COLO668 (cell line): ENCODE measurements at regions not wholly inside any gene's neighbourhood (a gene's known extent, or its start where the extent isn't known, plus 50 kb on each side); places are given as distances from the start of the nearest gene placed in this dataset.

Source experiments
- DNase-seq: peaks from one replicate; lab custom pipeline; 2025; ENCODE audit not compliant: unreplicated experiment; lab: John Stamatoyannopoulos, UW

DNA sequence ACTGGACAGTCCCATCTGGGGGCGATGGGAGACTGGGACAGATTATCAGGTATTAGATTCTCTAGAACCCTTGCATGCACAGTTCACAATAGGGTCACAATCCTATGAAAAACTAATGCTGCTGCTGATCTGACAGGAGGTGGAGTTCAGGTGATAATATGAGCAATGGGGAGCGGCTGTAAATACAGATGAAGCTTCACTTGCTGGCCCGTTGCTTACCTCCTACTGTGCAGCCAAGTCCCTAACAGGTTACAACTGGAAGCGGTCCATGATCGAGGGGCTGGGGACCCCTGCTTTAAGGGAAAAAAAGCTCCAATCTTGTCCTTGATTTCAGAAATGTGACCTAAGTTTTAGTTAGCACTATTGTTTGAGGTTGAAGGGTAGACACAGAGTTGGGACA lies 175.2 kb downstream of the ZNF330 start:
- DNase-seq = no peak

DNA sequence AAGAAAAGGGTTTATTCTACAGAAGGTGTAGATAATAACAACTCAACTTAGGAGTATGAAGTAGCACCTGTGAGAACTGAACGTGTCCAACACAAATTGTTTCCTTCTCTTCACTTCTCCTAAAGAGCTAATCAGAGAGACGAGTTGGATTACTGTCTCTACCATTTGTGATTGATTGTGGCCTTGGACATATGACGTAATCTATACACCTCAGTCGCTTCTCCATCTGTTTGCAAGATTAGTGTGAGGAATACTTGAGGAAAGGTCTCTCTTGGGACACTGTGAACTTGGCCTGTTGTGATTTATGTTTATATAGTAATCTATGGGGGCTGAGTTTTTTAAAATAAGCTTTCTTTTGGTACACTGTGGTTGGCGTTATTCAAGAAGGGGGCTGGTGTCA lies 182.0 kb downstream of the ZNF330 start:
- DNase-seq = no peak

DNA sequence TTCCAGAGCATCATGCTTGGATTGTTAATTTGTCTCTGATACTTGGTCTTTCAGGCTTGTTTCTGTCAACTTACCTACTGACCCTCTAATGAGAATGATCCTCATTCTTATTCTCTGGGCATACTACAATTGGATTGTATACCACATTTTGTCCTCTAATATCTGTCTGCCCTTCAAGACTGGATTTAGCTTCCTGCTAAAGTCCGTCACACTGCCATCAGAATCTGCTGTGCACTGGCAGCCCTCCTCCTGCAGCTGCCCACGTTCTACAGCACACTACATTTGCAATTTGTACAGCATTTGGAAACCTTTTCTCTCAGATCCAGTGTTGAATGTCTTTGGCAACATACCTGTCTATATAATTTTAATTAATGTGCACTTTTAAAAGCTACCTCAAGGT lies 183.1 kb downstream of the ZNF330 start:
- no peak for DNase-seq

DNA sequence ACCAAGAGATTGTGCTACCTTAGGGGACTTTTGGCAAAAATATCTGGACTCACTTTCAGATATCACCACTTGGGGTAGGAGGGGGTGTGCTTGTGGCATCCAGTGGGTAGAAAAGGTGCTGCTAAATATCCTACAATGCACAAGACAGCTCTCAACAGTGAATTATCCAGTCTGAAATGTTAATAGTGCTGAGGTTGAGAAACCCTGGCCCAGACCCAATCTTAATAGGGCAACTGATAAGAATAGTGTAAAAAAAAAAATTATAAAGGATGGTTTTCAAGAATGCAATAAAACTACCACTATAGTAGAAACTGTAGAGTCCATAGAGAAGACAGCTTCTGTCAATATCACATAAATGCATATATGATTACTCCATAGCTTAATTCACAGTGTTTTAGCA lies 185.5 kb downstream of the ZNF330 start:
- no peak for DNase-seq

DNA sequence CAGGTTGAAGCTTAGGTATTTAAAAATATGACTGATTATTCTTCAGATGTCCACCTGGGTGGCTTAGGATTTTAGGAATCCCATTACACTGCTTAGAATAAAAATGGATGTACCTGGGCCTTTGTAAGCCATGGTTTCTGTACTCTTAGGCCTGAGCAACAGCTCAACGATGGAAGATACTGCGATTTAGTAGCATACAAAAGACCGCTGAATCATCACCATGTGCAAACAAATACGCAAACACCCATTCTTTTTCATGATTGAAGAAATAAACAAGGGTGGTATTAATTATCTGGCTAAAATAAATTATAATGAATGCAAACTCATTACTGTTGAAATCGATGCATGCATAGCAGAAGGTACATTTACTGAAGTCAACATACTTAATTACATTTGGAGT lies 188.9 kb downstream of the ZNF330 start:
- DNase-seq = no peak

DNA sequence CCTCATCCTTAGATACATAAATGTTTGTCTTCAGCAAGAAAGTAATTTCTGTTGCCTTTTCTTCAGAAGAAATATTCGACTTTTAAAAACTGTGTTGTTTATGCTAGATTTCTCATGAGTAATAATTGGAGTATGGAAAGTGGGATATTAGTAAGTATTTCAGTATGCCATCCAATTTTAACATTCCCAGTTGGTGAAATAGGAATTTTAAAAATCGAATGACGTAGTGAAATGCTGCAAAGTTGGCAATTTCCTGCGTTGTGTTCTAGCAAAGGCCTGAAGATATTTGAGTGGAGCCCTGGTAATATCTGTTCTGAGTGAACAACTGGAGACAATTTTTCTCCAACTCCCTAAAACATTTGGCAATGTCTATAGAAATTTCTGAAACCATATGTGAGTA lies 190.1 kb downstream of the ZNF330 start:
- DNase-seq = no peak

DNA sequence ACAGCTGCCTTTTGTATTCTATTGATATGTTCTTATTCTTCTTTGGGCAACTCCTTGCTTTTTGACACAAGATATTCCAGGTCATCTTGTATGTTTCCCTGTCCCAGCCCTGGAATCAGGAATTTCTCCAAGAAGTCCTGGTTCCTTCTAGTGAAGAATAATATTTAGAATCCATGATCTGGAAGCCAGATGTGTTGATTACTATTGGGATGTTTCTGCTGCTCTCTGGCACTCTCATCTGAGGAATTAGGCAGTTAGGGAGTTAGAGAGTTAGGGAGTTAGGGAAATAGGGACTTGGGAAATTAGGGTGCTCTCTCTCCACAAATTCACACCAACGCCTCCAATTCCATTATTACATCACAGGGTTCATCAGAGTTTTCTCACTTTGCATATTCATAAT lies 191.2 kb downstream of the ZNF330 start:
- DNase-seq = no peak

DNA sequence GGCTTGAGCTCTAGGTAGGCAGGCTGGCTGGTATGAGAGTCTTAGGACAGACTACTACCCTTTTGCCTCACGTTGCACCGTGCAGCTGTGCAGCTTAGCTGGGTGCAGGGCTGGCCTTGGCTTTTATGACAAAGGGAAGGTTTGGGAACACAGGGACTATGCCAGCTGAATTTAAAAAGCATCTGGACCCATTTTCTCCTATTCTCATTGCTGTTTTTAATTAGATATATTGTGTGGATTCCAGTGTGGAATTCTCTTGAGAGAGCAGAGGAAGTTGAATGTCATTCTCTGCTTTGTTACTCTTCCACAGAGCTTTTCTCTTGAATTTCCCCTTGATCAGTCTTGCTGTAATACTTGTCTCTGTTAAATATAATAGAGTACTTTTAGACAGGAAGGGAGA lies 192.7 kb downstream of the ZNF330 start:
- no peak for DNase-seq

DNA sequence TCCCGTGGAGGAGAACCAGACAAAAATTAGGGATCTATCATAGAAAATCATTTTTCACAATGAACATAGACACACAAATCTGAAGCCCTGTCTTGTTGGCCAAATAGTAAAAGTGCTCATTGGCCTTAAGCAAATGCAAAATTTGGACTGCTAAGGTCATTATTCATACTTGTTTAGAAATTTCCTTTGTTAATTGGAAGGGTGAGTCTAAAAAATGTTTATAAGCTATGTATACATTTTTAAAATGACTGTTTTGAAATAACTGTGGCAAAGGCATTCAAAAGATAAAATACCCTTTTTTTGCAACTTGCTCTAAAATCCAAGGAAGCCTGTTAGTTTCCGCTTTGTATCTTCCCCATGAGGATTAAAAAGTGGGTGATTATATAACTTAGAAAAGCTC lies 195.0 kb downstream of the ZNF330 start:
- DNase-seq = no peak

DNA sequence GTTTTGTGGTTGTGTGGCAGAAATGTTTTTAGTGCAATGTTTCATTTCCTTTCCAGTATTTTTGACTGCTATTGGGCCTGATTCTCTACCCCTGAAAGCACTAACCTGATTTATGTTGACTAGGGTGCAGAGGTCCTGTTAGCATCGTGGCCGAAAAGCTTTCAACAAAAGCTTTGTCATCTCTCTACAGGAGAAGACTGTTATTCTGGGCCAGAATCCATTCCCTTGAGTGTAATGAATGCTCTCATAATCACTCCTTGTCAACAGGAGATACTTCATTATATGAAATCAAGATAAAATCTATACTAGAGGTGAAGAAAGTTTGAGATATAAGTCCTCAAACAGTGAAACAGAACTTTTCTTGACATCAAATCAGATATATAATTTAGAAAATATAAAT lies 195.5 kb downstream of the ZNF330 start:
- no peak for DNase-seq

DNA sequence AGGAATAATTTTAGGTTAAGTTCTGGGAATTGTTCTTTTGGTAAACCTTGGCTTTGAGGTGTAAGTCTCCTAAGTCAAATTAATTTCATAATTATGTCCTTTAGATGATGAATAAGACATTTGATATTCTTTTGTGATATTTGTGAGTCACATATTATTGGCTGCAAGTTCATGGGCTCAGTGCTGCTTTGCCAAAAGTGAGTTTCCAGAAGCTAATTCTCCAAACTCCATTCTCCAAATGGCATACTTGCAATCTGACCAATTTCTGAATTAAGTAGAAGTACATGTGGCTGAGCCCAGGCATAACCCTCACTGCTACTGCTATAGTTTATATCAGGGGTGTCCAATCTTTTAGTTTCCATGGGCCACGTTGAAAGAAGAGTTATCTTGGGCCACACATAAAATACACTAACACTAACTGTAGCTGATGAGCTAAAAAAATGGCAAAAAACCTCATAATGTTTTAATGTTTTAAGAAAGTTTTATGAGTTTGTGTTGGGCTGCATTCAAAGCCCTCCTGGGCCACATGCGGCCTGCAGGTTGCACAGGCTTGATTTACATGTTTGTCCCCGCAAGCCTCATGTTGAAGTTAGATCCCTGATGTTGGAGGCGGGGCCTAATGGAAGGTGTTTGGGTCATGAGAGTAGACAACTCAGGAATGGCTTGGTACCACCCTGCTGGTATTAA lies 196.1 kb downstream of the ZNF330 start:
- no peak for DNase-seq

DNA sequence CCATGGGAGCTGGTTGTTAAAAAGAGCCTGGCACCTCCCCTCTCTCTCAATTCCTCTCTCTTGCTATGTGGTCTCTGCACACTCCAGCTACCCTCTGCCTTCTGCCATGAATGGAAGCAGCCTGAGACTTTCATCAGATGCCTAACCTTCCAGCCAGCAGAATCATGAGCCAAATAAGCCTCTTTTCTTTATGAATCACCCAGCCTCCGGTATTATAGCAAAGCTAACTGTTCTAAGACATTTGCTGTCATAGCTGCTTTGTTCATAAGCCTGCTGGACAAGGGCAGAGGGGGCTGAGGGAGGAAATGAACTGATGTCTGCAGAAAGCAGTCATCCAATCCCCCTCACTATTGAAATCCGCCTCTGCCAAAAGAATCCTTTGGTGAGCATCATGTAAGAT lies 196.7 kb downstream of the ZNF330 start:
- no peak for DNase-seq

DNA sequence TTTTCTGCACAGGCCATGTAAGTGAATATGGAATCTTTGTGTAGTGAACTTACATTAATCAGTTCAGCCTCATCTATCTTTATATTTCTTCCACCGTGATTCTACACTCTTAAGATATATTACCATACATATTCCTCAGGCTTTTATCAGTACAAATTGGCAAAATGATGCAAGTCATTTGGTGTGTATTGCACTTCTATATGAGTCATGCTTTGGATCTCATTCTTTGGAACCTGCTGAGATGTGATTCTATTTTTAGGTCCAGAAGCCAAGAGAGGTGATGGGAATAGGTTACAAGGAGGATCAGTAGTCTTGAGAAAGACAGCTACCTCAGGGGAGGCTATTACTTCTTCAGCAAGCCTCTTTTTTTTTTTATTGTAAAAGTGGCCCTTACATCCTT lies 204.4 kb downstream of the ZNF330 start:
- DNase-seq = no peak

DNA sequence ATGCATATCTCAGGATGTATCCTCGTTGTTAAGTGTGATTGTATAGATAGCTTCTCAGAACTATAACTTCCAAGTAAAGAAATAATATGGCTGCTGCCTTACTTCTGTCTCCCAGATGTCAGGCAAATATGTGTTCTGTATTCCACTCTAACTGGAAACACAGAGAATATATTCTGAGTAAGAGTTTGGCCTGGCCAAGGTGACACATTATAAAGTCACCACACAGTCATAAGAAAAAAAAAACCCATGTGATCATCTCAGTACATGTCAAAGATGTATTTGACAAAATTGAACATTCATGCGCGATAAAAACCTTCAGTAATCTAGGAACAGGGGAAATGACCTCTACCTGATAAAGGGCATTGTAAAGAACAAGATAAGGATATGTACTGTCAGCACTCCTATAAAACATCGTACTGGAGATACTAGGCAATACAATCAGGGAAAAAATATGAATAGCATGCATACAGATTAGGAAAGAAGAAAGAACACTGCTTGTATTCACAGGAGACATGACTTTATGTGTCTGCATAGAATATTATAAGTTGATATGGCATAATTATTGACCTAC lies 207.1 kb downstream of the ZNF330 start:
- DNase-seq = no peak

DNA sequence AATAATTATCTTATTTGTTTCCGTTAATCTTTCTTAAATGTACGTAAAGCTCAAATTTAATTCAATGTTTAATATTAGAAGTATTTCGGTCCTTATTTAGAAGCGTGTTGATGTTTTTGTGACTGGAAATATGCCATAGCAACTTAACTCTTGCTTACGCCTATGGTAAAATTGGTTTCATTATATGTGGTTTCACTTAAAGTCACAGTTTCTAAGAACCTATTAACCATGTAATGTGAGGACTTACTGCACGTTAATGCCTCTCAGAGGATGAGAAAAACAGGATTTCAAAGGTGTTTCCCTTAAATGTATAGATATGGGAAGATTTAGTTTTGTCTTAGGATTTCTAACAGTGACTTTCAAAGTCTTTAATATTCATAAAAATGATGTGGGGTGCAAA lies 206.4 kb upstream of the IL15 start:
- DNase-seq = no peak

DNA sequence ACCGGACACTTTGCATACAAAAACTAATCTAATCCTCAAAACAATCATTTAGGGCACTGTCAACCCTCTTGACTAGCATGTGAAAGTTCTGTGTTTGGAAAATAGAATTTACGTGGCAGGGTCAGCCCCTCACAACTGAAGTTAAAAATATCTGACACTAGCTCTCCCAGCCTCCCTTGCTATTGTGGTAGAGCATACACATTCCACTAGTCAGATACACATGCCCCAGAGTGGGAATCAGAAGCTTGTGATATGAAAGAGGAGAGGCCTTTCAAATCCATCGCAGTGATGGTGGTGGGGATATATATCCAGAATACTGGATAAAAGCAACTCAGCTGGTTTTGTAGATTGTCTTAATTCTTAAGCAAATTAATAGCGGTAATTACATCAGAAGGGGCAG lies 205.7 kb upstream of the IL15 start:
- no peak for DNase-seq

DNA sequence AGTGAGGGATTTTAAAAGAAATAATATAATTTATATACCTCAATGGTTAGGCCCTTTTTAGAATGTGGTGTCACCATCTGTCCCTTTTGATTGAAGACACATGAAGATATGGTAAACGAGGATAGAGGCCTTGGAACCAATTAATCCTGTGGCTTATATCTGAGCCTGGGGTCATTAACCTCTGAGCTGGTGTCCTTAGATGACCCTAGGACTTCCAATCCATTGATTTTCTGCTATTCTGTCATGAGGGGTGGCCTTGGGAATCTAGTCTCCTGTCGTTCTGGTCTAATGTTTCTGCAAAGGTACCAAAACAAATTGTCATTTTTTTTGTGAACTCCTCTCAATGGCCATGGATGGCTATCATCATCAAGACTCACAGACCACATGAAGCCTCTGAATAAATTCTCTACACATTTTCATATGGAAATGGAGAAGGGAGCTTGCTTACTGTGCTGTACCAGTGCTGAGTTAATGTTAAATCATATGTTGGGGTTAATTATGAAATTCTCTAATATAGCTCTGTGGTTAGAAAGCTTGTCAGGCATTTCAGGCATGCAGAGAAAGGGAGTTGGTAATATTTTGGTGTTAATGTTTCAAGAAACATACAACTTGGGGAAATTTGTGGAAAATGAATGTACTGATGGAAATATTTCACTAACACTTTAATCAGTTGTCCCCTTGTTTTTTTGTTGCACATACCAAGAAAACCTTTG lies 204.2 kb upstream of the IL15 start:
- no peak for DNase-seq

DNA sequence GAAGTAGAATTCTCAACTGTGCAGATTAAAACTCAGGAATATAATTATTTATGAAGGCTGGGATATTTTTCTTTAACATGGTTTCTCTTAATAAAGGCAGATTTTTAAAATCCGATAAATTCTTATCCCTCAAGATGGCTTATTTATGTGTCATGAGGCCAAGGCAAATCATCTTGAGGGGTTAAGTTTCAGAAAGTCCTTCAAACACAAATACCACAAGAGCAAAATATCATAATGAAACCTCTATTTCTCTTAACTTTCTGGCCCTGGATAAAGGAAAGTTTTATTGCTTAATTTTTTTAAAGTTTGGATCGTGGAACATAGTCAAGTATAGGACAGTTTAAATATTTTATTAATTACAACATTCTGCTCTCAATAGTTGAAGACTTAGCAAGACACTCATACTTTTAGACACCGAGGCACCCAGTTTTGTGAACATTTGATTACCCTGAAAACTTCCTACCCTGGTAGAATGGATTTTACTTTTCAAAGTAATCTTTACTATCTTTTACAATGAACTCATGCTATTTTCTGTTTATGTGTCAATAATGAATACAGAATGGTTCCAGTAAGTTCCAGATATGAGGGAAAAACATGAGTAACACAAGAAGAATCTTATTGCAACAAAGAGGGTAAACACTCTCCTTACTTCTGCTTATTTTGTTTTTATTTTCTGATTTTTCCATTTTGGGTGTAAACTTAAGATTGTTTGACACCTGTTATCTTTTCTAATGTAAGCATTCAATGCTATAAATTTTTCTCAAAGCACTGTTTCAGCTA lies 200.7 kb upstream of the IL15 start:
- no peak for DNase-seq

DNA sequence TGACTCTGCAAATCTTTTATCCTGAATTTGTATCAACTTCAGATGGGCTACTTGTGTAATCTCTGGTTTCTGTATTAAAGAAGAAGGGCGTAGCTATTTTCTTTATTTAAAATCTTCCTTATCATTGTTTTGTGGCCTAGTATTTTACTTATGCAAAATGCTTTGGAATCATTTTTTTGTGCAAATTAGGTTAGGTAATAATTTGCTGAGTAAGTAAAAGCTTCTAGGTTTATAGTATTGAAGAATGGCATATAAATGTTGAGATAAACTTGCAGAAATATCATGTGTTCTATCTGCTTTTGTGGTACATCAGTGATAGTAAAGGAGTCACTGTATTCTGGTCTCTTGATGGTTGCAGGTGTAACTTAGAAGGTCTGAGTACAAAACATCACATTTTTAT lies 197.2 kb upstream of the IL15 start:
- no peak for DNase-seq

DNA sequence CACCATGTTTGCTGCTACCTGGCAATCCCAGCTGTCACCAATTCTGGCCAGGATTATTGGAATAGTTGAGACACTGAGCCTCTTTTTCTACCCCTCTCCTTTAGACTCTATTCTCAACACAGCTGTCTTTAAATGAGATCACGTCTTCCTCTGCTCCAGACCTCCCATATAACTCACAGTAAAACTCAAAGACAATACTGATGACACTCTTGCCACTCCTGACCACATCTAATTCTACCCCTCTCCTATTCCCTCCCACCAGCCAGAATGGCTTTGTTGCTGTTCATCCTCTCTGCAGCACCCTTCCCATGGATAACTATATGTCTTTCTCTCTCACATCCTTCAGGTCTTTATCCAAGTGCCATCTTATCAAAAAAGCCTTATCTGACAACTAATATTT lies 188.6 kb upstream of the IL15 start:
- DNase-seq = no peak

DNA sequence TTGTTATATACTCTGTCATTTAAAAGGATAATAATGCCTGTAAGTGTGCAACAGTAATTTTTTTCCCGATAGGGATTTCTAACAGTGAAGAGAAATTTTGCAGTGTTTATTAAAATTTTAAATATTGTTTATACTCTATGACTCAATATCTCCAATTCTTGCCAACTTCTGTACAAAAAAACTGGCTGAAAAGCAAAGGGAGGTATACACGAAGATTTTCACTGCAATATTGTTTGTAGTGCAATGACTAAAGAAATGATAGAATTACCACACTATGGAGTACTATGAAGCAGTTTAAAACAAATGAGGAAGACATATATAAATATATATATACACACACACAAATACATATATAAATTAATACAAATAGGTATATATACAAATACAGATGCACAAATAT lies 187.9 kb upstream of the IL15 start:
- DNase-seq = no peak

DNA sequence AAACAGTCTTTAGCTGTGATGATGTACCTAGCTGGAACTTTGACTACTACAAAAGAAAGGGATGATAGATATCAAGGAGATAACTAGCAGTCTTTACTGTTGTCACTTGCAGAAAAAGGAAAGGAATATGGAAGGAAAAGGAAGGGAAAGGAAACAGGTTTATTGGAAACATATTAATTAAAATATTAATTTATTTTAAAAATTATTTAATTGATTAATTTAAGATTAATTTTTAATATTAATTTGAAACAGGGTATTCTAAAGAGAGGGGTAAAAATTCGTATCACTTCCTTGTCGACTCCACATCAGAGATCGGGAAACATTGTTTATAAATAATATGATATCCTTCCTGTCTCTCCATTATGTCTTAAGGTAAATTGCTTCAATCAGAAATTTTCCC lies 186.5 kb upstream of the IL15 start:
- no peak for DNase-seq
